HepG2 (cell line): ENCODE measurements at regions not wholly inside any gene's neighbourhood (a gene's known extent, or its start where the extent isn't known, plus 50 kb on each side); places are given as distances from the start of the nearest gene placed in this dataset.

Experiments used
- ELF4 ChIP-seq: sonication (generic); formaldehyde crosslinking; IDR thresholded peaks from 2 replicates; pipeline ENCODE4 v1.5.0; 2020; ENCODE audit warnings: missing genetic modification reagents, mild to moderate bottlenecking, moderate library complexity, borderline replicate concordance
- EZH2 ChIP-seq: conservative IDR thresholded peaks from 2 replicates; pipeline ENCODE4 v1.6.1; 2012; ENCODE audit warnings: mild to moderate bottlenecking, low read depth, low read length, moderate library complexity
- FOSL1 ChIP-seq: sonication (generic); formaldehyde crosslinking; IDR thresholded peaks from 2 replicates; pipeline ENCODE4 v1.9.0; 2021; ENCODE audit warnings: missing genetic modification reagents, borderline replicate concordance
- POLR2A ChIP-seq, 2 experiments: IDR thresholded peaks; 2 replicates each; pipeline ENCODE4 v1.6.1; 2011; ENCODE audit warnings: low read depth in 2 of 2, low read length in 2 of 2, mild to moderate bottlenecking in 1 of 2, moderate library complexity in 1 of 2; ENCODE audit not compliant: insufficient read depth in 1 of 2
- RFX5 ChIP-seq: IDR thresholded peaks from 2 replicates; pipeline ENCODE4 v1.6.1; 2011; ENCODE audit warnings: low read depth, low read length, improper control_type of control experiment
- XRCC5 ChIP-seq: fragments of 200-400 bp; formaldehyde crosslinking; optimal IDR thresholded peaks from 2 replicates; pipeline ENCODE3; 2017; ENCODE audit warnings: mild to moderate bottlenecking, low read length
- YY1 ChIP-seq: IDR thresholded peaks from 2 replicates; pipeline ENCODE4 v1.6.1; 2011; ENCODE audit warnings: low read length, low read depth, moderate library complexity, mild to moderate bottlenecking; ENCODE audit not compliant: insufficient read depth, insufficient replicate concordance
- ZKSCAN8 ChIP-seq: IDR thresholded peaks from 2 replicates; pipeline ENCODE4 v1.6.1; 2016; ENCODE audit warnings: borderline replicate concordance, missing genetic modification reagents, missing compliant biosample characterization
- TF ChIP-seq, protein P1 (sequence below): sonication (generic); formaldehyde crosslinking; IDR thresholded peaks from 2 replicates; pipeline ENCODE4 v1.5.0; 2020; ENCODE audit warnings: mild to moderate bottlenecking, missing genetic modification reagents, moderate library complexity
- TF ChIP-seq, protein P2 (sequence below): sonication (generic); formaldehyde crosslinking; IDR thresholded peaks from 2 replicates; pipeline ENCODE4 v1.4.0; 2020; ENCODE audit warnings: missing genetic modification reagents, borderline replicate concordance

DNA sequence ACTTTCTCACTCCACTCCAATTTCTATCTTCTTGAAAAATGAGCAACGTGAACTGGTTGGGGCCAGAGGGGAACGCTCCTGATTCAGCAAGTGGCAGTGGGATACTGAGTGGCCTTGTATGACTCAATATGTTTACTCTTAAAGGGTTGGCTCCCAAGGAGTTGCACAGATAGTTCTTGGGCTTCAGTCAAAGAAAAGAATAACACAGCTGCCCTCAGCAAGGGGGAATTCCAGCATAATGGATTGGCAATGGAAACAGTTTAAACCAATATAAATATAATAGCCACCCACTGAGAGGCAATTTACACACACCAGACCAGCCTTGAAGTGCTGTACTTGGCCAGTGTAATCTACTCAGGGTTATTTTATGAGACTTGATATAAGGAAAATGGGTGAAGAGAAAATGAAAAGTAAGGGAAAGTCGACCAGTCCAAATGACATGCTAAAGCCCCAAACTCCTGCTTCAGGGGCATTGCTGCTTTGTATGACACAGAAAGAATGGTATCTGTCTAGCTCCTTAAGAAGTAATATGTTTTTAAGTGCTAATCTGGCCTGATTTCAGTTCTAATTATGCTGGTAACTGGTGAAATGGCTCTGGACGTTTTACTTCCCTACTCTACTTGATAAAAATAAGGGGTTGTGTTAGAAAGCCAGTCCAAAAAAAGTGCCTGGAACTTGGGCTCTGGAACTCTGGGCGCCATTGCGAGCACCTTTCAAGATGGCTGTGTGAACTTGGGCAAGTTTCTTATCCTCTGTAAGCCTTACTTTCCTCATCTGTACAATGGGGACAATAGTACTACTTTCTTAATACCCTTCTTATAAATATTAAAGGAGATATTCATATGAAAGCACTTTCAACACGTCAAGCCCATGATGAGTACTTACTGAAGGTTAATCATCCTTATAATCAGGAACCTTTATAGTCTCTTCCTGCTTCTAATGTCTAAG lies 712.9 kb upstream of the MAP3K7 start:
- TF ChIP-seq FOSL1 (CRISPR knock-in tag), result no peak
- TF ChIP-seq, protein P1, sequence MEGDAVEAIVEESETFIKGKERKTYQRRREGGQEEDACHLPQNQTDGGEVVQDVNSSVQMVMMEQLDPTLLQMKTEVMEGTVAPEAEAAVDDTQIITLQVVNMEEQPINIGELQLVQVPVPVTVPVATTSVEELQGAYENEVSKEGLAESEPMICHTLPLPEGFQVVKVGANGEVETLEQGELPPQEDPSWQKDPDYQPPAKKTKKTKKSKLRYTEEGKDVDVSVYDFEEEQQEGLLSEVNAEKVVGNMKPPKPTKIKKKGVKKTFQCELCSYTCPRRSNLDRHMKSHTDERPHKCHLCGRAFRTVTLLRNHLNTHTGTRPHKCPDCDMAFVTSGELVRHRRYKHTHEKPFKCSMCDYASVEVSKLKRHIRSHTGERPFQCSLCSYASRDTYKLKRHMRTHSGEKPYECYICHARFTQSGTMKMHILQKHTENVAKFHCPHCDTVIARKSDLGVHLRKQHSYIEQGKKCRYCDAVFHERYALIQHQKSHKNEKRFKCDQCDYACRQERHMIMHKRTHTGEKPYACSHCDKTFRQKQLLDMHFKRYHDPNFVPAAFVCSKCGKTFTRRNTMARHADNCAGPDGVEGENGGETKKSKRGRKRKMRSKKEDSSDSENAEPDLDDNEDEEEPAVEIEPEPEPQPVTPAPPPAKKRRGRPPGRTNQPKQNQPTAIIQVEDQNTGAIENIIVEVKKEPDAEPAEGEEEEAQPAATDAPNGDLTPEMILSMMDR (CRISPR knock-in tag), result no peak
- no peak for TF ChIP-seq ZKSCAN8 (CRISPR knock-in tag)
- TF ChIP-seq, protein P2, sequence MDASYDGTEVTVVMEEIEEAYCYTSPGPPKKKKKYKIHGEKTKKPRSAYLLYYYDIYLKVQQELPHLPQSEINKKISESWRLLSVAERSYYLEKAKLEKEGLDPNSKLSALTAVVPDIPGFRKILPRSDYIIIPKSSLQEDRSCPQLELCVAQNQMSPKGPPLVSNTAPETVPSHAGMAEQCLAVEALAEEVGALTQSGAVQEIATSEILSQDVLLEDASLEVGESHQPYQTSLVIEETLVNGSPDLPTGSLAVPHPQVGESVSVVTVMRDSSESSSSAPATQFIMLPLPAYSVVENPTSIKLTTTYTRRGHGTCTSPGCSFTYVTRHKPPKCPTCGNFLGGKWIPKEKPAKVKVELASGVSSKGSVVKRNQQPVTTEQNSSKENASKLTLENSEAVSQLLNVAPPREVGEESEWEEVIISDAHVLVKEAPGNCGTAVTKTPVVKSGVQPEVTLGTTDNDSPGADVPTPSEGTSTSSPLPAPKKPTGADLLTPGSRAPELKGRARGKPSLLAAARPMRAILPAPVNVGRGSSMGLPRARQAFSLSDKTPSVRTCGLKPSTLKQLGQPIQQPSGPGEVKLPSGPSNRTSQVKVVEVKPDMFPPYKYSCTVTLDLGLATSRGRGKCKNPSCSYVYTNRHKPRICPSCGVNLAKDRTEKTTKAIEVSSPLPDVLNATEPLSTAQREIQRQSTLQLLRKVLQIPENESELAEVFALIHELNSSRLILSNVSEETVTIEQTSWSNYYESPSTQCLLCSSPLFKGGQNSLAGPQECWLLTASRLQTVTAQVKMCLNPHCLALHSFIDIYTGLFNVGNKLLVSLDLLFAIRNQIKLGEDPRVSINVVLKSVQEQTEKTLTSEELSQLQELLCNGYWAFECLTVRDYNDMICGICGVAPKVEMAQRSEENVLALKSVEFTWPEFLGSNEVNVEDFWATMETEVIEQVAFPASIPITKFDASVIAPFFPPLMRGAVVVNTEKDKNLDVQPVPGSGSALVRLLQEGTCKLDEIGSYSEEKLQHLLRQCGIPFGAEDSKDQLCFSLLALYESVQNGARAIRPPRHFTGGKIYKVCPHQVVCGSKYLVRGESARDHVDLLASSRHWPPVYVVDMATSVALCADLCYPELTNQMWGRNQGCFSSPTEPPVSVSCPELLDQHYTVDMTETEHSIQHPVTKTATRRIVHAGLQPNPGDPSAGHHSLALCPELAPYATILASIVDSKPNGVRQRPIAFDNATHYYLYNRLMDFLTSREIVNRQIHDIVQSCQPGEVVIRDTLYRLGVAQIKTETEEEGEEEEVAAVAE, result no peak
- TF ChIP-seq ELF4 (CRISPR knock-in tag), result no peak
- TF ChIP-seq YY1, result no peak
- no peak for TF ChIP-seq XRCC5
- no peak for TF ChIP-seq RFX5
- no peak for TF ChIP-seq POLR2A (IDR thresholded peaks at IDR 0.05; ENCODE audit: insufficient read depth in 1 of 2, low read depth in 2 of 2, low read length in 2 of 2)
- no peak for TF ChIP-seq EZH2
